Activated naive CD8-positive, alpha-beta T cell treated with anti-CD3 and anti-CD28 coated beads, Interleukin-2, amount 50 U/mL, for 24 hours (primary cell): ENCODE measurements at regions not wholly inside any gene's neighbourhood (a gene's known extent, or its start where the extent isn't known, plus 50 kb on each side); places are given as distances from the start of the nearest gene placed in this dataset.
"Not testable (repeated sequence)": the region's sequence is repeated elsewhere in the genome, so short reads cannot be mapped to it uniquely, and the experiment has no call there.

Experiments
- ATAC-seq: fragments of 150-1000 bp; cut with Tn5 transposase; one replicate; pipeline ENCODE4 v1.10.0; 2021
- DNase-seq: peaks from one replicate; pipeline ENCODE4 v3.0.0; 2021
- H3K27ac Mint-ChIP-seq: one replicate; pipeline ENCODE4 v1.8.0; 2021; ENCODE audit warnings: mild to moderate bottlenecking, mixed read lengths
- H3K27me3 Mint-ChIP-seq: one replicate; pipeline ENCODE4 v1.8.0; 2021; ENCODE audit warnings: mixed read lengths
- H3K36me3 Mint-ChIP-seq: one replicate; pipeline ENCODE4 v1.8.0; 2021; ENCODE audit warnings: low read depth, mixed read lengths
- H3K4me1 Mint-ChIP-seq: one replicate; pipeline ENCODE4 v1.8.0; 2021; ENCODE audit warnings: mixed read lengths
- H3K4me3 Mint-ChIP-seq: one replicate; pipeline ENCODE4 v1.8.0; 2021; ENCODE audit warnings: mild to moderate bottlenecking, moderate library complexity, mixed read lengths
- H3K9me3 Mint-ChIP-seq: one replicate; pipeline ENCODE4 v1.8.0; 2021; ENCODE audit warnings: mixed read lengths

GRCh38 chr5:93243481-93243880 lies 337.5 kb downstream of the NR2F1-AS1 start:
- H3K27ac Mint-ChIP-seq, result no peak overlapping the region

GRCh38 chr5:93240228-93240834 lies 340.7 kb downstream of the NR2F1-AS1 start:
- no peak for DNase-seq
- no peak overlapping the region for H3K27ac Mint-ChIP-seq
- H3K9me3 Mint-ChIP-seq, result peaks cover 4% of the 10 kb centered on the region
- H3K4me3 Mint-ChIP-seq, result no peak overlapping the region
- H3K4me1 Mint-ChIP-seq, result no peaks in the 10 kb centered on the region
- ATAC-seq, result no peak
- no peaks in the 10 kb centered on the region for H3K36me3 Mint-ChIP-seq
- H3K27me3 Mint-ChIP-seq, result no peaks in the 10 kb centered on the region

More at GRCh38 chr5:93243481-93243880, 337.5 kb downstream of the NR2F1-AS1 start:
- DNase-seq (no peak), ATAC-seq (no peak)
- no peaks in the 10 kb centered on the region for H3K27me3 Mint-ChIP-seq
- no peaks in the 10 kb centered on the region for H3K36me3 Mint-ChIP-seq
- H3K4me1 Mint-ChIP-seq, result no peaks in the 10 kb centered on the region
- H3K4me3 Mint-ChIP-seq, result no peak overlapping the region
- peaks cover 4% of the 10 kb centered on the region for H3K9me3 Mint-ChIP-seq

- no peaks in the 10 kb centered on the region for H3K27me3 Mint-ChIP-seq
- peaks cover 4% of the 10 kb centered on the region for H3K9me3 Mint-ChIP-seq
- ATAC-seq, result no peak
- no peaks in the 10 kb centered on the region for H3K4me1 Mint-ChIP-seq
- no peak for DNase-seq
- H3K36me3 Mint-ChIP-seq, result no peaks in the 10 kb centered on the region
- H3K27ac Mint-ChIP-seq, result no peak overlapping the region
- H3K4me3 Mint-ChIP-seq, result no peak overlapping the region
These were observed 344.1 kb downstream of the NR2F1-AS1 start for GRCh38 chr5:93236807-93237421.

- DNase-seq (no peak), ATAC-seq (no peak)
- H3K27ac Mint-ChIP-seq, result no peak overlapping the region
- peaks cover 4% of the 10 kb centered on the region for H3K9me3 Mint-ChIP-seq
- no peak overlapping the region for H3K4me3 Mint-ChIP-seq
- no peaks in the 10 kb centered on the region for H3K36me3 Mint-ChIP-seq
- H3K27me3 Mint-ChIP-seq, result no peaks in the 10 kb centered on the region
- no peaks in the 10 kb centered on the region for H3K4me1 Mint-ChIP-seq
These were observed 345.3 kb downstream of the NR2F1-AS1 start for GRCh38 chr5:93235761-93236160.

GRCh38 chr5:93226202-93226735 lies 354.8 kb downstream of the NR2F1-AS1 start:
- no peak for DNase-seq
- peaks cover 6% of the 10 kb centered on the region for H3K9me3 Mint-ChIP-seq
- no peak for ATAC-seq

GRCh38 chr5:93225748-93226147 lies 355.3 kb downstream of the NR2F1-AS1 start:
- ATAC-seq, result no peak
- Mint-ChIP-seq H3K4me1 (no peaks in the 10 kb centered on the region), H3K27ac (no peak overlapping the region), H3K4me3 (no peak overlapping the region), H3K36me3 (no peaks in the 10 kb centered on the region), H3K9me3 (peaks cover 6% of the 10 kb centered on the region), H3K27me3 (no peaks in the 10 kb centered on the region)
- DNase-seq, result no peak

More at GRCh38 chr5:93226202-93226735, 354.8 kb downstream of the NR2F1-AS1 start:
- Mint-ChIP-seq H3K27ac (no peak overlapping the region), H3K4me1 (no peaks in the 10 kb centered on the region), H3K36me3 (no peaks in the 10 kb centered on the region), H3K27me3 (no peaks in the 10 kb centered on the region), H3K4me3 (no peak overlapping the region)

- no peak for ATAC-seq
- H3K27me3 Mint-ChIP-seq, result no peaks in the 10 kb centered on the region
- H3K27ac Mint-ChIP-seq, result no peak overlapping the region
- DNase-seq, result no peak
- H3K4me3 Mint-ChIP-seq, result no peak overlapping the region
- no peaks in the 10 kb centered on the region for H3K4me1 Mint-ChIP-seq
- H3K9me3 Mint-ChIP-seq, result peaks cover 6% of the 10 kb centered on the region
- no peaks in the 10 kb centered on the region for H3K36me3 Mint-ChIP-seq
These were observed 356.4 kb downstream of the NR2F1-AS1 start for GRCh38 chr5:93224624-93225023.

GRCh38 chr5:93221773-93222172 lies 359.2 kb downstream of the NR2F1-AS1 start:
- Mint-ChIP-seq H3K27me3 (no peaks in the 10 kb centered on the region), H3K36me3 (no peaks in the 10 kb centered on the region), H3K27ac (no peak overlapping the region), H3K9me3 (no peaks in the 10 kb centered on the region), H3K4me3 (no peak overlapping the region), H3K4me1 (no peaks in the 10 kb centered on the region)
- ATAC-seq, result no peak
- DNase-seq, result no peak

- H3K27me3 Mint-ChIP-seq, result no peaks in the 10 kb centered on the region
- no peak overlapping the region for H3K27ac Mint-ChIP-seq
- no peak overlapping the region for H3K4me3 Mint-ChIP-seq
- H3K4me1 Mint-ChIP-seq, result no peaks in the 10 kb centered on the region
- H3K36me3 Mint-ChIP-seq, result no peaks in the 10 kb centered on the region
- ATAC-seq (no peak), DNase-seq (no peak)
- no peaks in the 10 kb centered on the region for H3K9me3 Mint-ChIP-seq
These were observed 360.6 kb downstream of the NR2F1-AS1 start for GRCh38 chr5:93220431-93220830.

GRCh38 chr5:93219641-93220145 lies 361.3 kb downstream of the NR2F1-AS1 start:
- Mint-ChIP-seq H3K27ac (no peak overlapping the region), H3K4me3 (no peak overlapping the region), H3K9me3 (no peaks in the 10 kb centered on the region), H3K4me1 (no peaks in the 10 kb centered on the region), H3K27me3 (no peaks in the 10 kb centered on the region), H3K36me3 (no peaks in the 10 kb centered on the region)
- ATAC-seq, result no peak
- no peak for DNase-seq

GRCh38 chr5:93213111-93213794 lies 367.8 kb downstream of the NR2F1-AS1 start:
- not testable (repeated sequence) for ATAC-seq, H3K36me3 Mint-ChIP-seq, H3K27ac Mint-ChIP-seq, DNase-seq, H3K9me3 Mint-ChIP-seq, H3K27me3 Mint-ChIP-seq, H3K4me3 Mint-ChIP-seq, H3K4me1 Mint-ChIP-seq

GRCh38 chr5:93209476-93209875 lies 371.5 kb downstream of the NR2F1-AS1 start:
- Mint-ChIP-seq H3K4me1 (no peaks in the 10 kb centered on the region), H3K4me3 (no peak overlapping the region), H3K27ac (no peak overlapping the region), H3K9me3 (peaks cover 9% of the 10 kb centered on the region), H3K36me3 (no peaks in the 10 kb centered on the region), H3K27me3 (no peaks in the 10 kb centered on the region)
- DNase-seq (no peak), ATAC-seq (no peak)

- no peaks in the 10 kb centered on the region for H3K36me3 Mint-ChIP-seq
- no peaks in the 10 kb centered on the region for H3K4me1 Mint-ChIP-seq
- DNase-seq (no peak), ATAC-seq (no peak)
- no peak overlapping the region for H3K4me3 Mint-ChIP-seq
- no peaks in the 10 kb centered on the region for H3K27me3 Mint-ChIP-seq
- H3K9me3 Mint-ChIP-seq, result peaks cover 9% of the 10 kb centered on the region
- H3K27ac Mint-ChIP-seq, result no peak overlapping the region
These were observed 372.8 kb downstream of the NR2F1-AS1 start for GRCh38 chr5:93208141-93208751.

GRCh38 chr5:93206203-93206602 lies 374.8 kb downstream of the NR2F1-AS1 start:
- H3K27me3 Mint-ChIP-seq, result no peaks in the 10 kb centered on the region
- ATAC-seq (no peak), DNase-seq (no peak)
- H3K4me1 Mint-ChIP-seq, result no peaks in the 10 kb centered on the region
- H3K27ac Mint-ChIP-seq, result no peak overlapping the region
- H3K36me3 Mint-ChIP-seq, result no peaks in the 10 kb centered on the region
- H3K9me3 Mint-ChIP-seq, result peaks cover 9% of the 10 kb centered on the region
- no peak overlapping the region for H3K4me3 Mint-ChIP-seq
